Astrocyte (in vitro differentiated cells and primary cell): ENCODE measurements at regions not wholly inside any gene's neighbourhood (a gene's known extent, or its start where the extent isn't known, plus 50 kb on each side); places are given as distances from the start of the nearest gene placed in this dataset.

Experiments used
- DNase-seq: peaks from one replicate; pipeline ENCODE4 v3.0.0-alpha.2; 2010; ENCODE audit warnings: low read depth
- FAIRE-seq: peaks from 2 replicates; lab custom pipeline; 2011; peaks lifted over from hg19 to GRCh38; lab: Jason Lieb, UNC
- H2AFZ ChIP-seq: 2 replicates; pipeline ENCODE4 v1.6.0; 2012; ENCODE audit warnings: low read depth, low read length, inconsistent platforms
- H3K27ac ChIP-seq: 2 replicates; pipeline ENCODE4 v1.5.1; 2011; ENCODE audit warnings: low read depth, low read length, inconsistent platforms
- H3K27me3 ChIP-seq: 2 replicates; pipeline ENCODE4 v1.6.0; 2011; ENCODE audit warnings: low read length, inconsistent platforms; ENCODE audit not compliant: insufficient read depth
- H3K36me3 ChIP-seq: 2 replicates; pipeline ENCODE4 v1.5.1; 2011; ENCODE audit warnings: low read length, inconsistent platforms; ENCODE audit not compliant: insufficient read depth
- H3K4me1 ChIP-seq: 2 replicates; pipeline ENCODE4 v1.5.1; 2011; ENCODE audit warnings: low read length, inconsistent platforms; ENCODE audit not compliant: insufficient read depth
- H3K4me2 ChIP-seq: 2 replicates; pipeline ENCODE4 v1.6.0; 2012; ENCODE audit warnings: low read length, inconsistent platforms
- H3K4me3 ChIP-seq: 2 replicates; pipeline ENCODE4 v1.5.1; 2011; ENCODE audit warnings: low read depth, mild to moderate bottlenecking, low read length, inconsistent platforms; ENCODE audit not compliant: insufficient read depth
- H3K79me2 ChIP-seq: 2 replicates; pipeline ENCODE4 v1.6.0; 2012; ENCODE audit warnings: mild to moderate bottlenecking, low read length, inconsistent platforms; ENCODE audit not compliant: insufficient read depth
- H3K9ac ChIP-seq: 2 replicates; pipeline ENCODE4 v1.6.0; 2012; ENCODE audit warnings: mild to moderate bottlenecking, low read length, inconsistent platforms
- H3K9me3 ChIP-seq: 2 replicates; pipeline ENCODE4 v1.5.1; 2012; ENCODE audit warnings: low read depth, mild to moderate bottlenecking, low read length, inconsistent platforms; ENCODE audit not compliant: insufficient read depth
- H4K20me1 ChIP-seq: 2 replicates; pipeline ENCODE4 v1.6.0; 2012; ENCODE audit warnings: low read length, inconsistent platforms; ENCODE audit not compliant: insufficient read depth
- H3K27ac Mint-ChIP-seq: one replicate; pipeline ENCODE4 v1.8.0; 2021; ENCODE audit warnings: mild to moderate bottlenecking, mixed read lengths; ENCODE audit not compliant: unreplicated experiment
- H3K27me3 Mint-ChIP-seq: one replicate; pipeline ENCODE4 v1.8.0; 2021; ENCODE audit warnings: low read depth, mixed read lengths; ENCODE audit not compliant: unreplicated experiment
- H3K36me3 Mint-ChIP-seq: one replicate; pipeline ENCODE4 v1.8.0; 2021; ENCODE audit warnings: low read depth, mixed read lengths; ENCODE audit not compliant: unreplicated experiment
- H3K4me1 Mint-ChIP-seq: one replicate; pipeline ENCODE4 v1.8.0; 2021; ENCODE audit warnings: low read depth, mixed read lengths; ENCODE audit not compliant: unreplicated experiment
- H3K4me3 Mint-ChIP-seq: one replicate; pipeline ENCODE4 v1.8.0; 2021; ENCODE audit warnings: mild to moderate bottlenecking, moderate library complexity, mixed read lengths; ENCODE audit not compliant: unreplicated experiment
- H3K9me3 Mint-ChIP-seq: one replicate; pipeline ENCODE4 v1.8.0; 2021; ENCODE audit warnings: mild to moderate bottlenecking, mixed read lengths; ENCODE audit not compliant: unreplicated experiment
- EZH2 ChIP-seq: IDR thresholded peaks from 2 replicates; pipeline ENCODE4 v1.6.1; 2012; ENCODE audit warnings: mild to moderate bottlenecking, low read length, inconsistent platforms; ENCODE audit not compliant: insufficient read depth
- TF ChIP-seq, protein P1 (sequence below): IDR thresholded peaks from 2 replicates; pipeline ENCODE4 v1.5.1; 2011; ENCODE audit warnings: low read depth, mild to moderate bottlenecking, inconsistent platforms, low read length, moderate library complexity; ENCODE audit not compliant: insufficient read depth

DNA sequence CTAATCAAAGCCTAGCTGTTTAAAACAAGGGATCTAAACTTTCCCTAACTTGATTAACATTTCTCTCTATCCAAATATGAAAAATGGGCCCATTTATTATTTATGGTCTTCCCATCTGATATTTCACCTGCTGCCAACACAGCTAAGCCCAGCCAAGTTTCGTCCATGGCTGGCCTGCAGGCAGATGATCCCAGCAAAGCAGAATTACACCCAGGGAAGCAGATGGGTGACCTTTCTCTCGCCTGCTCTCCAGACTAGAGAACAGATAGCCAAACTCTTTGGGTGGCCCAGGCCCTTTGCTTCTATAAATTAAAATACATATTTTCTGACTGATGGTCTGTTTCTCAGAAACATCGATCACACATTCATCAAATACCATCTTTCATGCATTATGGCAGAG is 1038.8 kb downstream of the AGBL1 start:
- Histone ChIP-seq H4K20me1 (no peaks in the 10 kb centered on the region), H3K4me3 (no peak overlapping the region), H3K4me2 (no peak overlapping the region), H3K27ac (no peak overlapping the region), H3K4me1 (no peaks in the 10 kb centered on the region), H3K27me3 (no peaks in the 10 kb centered on the region), H3K36me3 (no peaks in the 10 kb centered on the region), H2AFZ (no peak overlapping the region), H3K9ac (no peak overlapping the region), H3K9me3 (no peaks in the 10 kb centered on the region), H3K79me2 (no peaks in the 10 kb centered on the region)
- Mint-ChIP-seq H3K9me3 (no peaks in the 10 kb centered on the region), H3K27me3 (no peaks in the 10 kb centered on the region), H3K27ac (no peak overlapping the region), H3K36me3 (no peaks in the 10 kb centered on the region), H3K4me1 (peaks cover 3% of the 10 kb centered on the region), H3K4me3 (no peak overlapping the region)
- no peak for FAIRE-seq
- DNase-seq = peak; percentile 4
- TF ChIP-seq, protein P1, sequence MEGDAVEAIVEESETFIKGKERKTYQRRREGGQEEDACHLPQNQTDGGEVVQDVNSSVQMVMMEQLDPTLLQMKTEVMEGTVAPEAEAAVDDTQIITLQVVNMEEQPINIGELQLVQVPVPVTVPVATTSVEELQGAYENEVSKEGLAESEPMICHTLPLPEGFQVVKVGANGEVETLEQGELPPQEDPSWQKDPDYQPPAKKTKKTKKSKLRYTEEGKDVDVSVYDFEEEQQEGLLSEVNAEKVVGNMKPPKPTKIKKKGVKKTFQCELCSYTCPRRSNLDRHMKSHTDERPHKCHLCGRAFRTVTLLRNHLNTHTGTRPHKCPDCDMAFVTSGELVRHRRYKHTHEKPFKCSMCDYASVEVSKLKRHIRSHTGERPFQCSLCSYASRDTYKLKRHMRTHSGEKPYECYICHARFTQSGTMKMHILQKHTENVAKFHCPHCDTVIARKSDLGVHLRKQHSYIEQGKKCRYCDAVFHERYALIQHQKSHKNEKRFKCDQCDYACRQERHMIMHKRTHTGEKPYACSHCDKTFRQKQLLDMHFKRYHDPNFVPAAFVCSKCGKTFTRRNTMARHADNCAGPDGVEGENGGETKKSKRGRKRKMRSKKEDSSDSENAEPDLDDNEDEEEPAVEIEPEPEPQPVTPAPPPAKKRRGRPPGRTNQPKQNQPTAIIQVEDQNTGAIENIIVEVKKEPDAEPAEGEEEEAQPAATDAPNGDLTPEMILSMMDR = no peak
- TF ChIP-seq EZH2 = no peak

DNA sequence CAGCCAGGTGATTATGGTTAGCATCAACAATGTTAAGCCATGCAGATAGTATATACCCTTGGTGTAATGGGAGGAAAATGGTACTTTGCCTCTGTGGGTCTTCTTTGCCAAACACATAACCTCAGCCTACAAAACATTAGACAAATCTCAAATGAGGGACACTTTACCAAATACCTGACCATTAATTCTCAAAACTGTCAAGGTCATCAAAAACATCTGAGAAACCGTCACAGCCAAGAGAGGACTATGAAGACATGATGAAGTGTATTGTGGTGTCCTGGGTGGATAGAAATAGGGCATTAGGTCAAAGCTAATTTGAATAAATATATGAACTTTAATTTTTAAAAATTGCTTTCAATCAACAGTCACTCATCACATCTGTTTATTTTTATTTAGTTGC is 1036.1 kb downstream of the AGBL1 start:
- Histone ChIP-seq H3K9ac (no peak overlapping the region), H3K4me2 (no peak overlapping the region), H4K20me1 (no peaks in the 10 kb centered on the region), H3K9me3 (no peaks in the 10 kb centered on the region), H2AFZ (no peak overlapping the region), H3K27ac (no peak overlapping the region), H3K79me2 (no peaks in the 10 kb centered on the region), H3K36me3 (no peaks in the 10 kb centered on the region), H3K4me3 (no peak overlapping the region), H3K4me1 (no peaks in the 10 kb centered on the region), H3K27me3 (no peaks in the 10 kb centered on the region)
- Mint-ChIP-seq H3K4me3 (no peak overlapping the region), H3K27me3 (no peaks in the 10 kb centered on the region), H3K27ac (no peak overlapping the region), H3K9me3 (no peaks in the 10 kb centered on the region), H3K36me3 (no peaks in the 10 kb centered on the region), H3K4me1 (peaks cover 3% of the 10 kb centered on the region)
- no peak for DNase-seq
- TF ChIP-seq, protein P1 = no peak
- TF ChIP-seq EZH2 = no peak
- no peak for FAIRE-seq

DNA sequence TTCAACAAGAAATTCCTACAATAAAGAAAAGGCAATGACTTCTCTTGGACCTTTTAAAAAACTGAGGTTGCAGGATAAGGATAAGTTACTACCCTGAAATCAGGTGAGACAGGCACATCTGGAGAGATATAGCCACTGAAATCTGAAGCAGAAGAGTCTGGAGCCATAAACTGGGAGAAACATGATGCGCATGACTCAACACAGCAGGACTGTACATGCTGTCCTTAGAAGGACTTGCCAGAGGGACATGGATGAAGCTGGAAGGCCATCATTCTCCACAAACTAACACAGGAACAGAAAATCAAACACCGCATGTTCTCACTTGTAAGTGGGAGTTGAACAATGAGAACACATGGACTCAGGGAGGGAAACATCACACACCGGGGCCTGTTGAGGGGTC is 1020.2 kb downstream of the AGBL1 start:
- TF ChIP-seq, protein P1 = no peak
- no peak for TF ChIP-seq EZH2
- FAIRE-seq (no peak), DNase-seq (no peak)
- H3K4me3 ChIP-seq = no peak overlapping the region
- Mint-ChIP-seq H3K4me3 (no peak overlapping the region), H3K36me3 (no peaks in the 10 kb centered on the region), H3K27me3 (peaks cover 2% of the 10 kb centered on the region), H3K9me3 (peaks cover 6% of the 10 kb centered on the region), H3K27ac (no peak overlapping the region), H3K4me1 (no peaks in the 10 kb centered on the region)
- no peaks in the 10 kb centered on the region for H3K4me1 ChIP-seq
- no peak overlapping the region for H3K27ac ChIP-seq
- peaks cover 4% of the 10 kb centered on the region for H3K9me3 ChIP-seq
- no peaks in the 10 kb centered on the region for H4K20me1 ChIP-seq
- H3K27me3 ChIP-seq = no peaks in the 10 kb centered on the region
- H3K9ac ChIP-seq = no peak overlapping the region
- H3K4me2 ChIP-seq = no peak overlapping the region
- H3K79me2 ChIP-seq = no peaks in the 10 kb centered on the region
- H3K36me3 ChIP-seq = no peaks in the 10 kb centered on the region
- H2AFZ ChIP-seq = no peak overlapping the region
